Spleen (tissue), 11 donors: ENCODE measurements at regions not wholly inside any gene's neighbourhood (a gene's known extent, or its start where the extent isn't known, plus 50 kb on each side); places are given as distances from the start of the nearest gene placed in this dataset.

Experiments
- DNase-seq: peaks from one replicate; pipeline ENCODE4 v3.0.0-alpha.2; 2020
- H3K27ac ChIP-seq, 8 donors: fragments of 200-600 bp; sonication (generic) in 7 of 8; 1 replicate in 4 of 8; 2 replicates in 4 of 8; pipeline versions ENCODE4 v1.5.0 to v1.8.0; 2016 to 2021; ENCODE audit warnings: inconsistent platforms in 4 of 8, mild to moderate bottlenecking in 4 of 8, moderate library complexity in 1 of 8
- H3K27me3 ChIP-seq, 7 donors: fragments of 200-600 bp; sonication (generic) in 6 of 7; replicated peaks in 1 of 7; 1 replicate in 4 of 7; 2 replicates in 3 of 7; pipeline versions ENCODE4 v1.5.0 to v1.8.0; 2016 to 2021; ENCODE audit warnings: inconsistent platforms in 3 of 7, mild to moderate bottlenecking in 1 of 7
- H3K36me3 ChIP-seq, 6 donors: fragments of 200-600 bp; sonication (generic) in 5 of 6; 1 replicate in 4 of 6; 2 replicates in 2 of 6; pipeline versions ENCODE4 v1.5.0 to v1.8.0; 2016 to 2021; ENCODE audit warnings: inconsistent platforms in 2 of 6
- H3K4me1 ChIP-seq, 6 donors: fragments of 200-600 bp; sonication (generic) in 5 of 6; 1 replicate in 3 of 6; 2 replicates in 3 of 6; pipeline versions ENCODE4 v1.5.0 to v1.8.0; 2016 to 2021; ENCODE audit warnings: inconsistent platforms in 3 of 6
- H3K4me3 ChIP-seq, 8 donors: fragments of 200-600 bp; sonication (generic) in 7 of 8; 1 replicate in 4 of 8; 2 replicates in 4 of 8; pipeline versions ENCODE4 v1.5.0 to v1.8.0; 2016 to 2021; ENCODE audit warnings: inconsistent platforms in 4 of 8, mild to moderate bottlenecking in 4 of 8, moderate library complexity in 2 of 8
- H3K9me3 ChIP-seq, 8 donors: fragments of 200-600 bp; sonication (generic) in 7 of 8; 1 replicate in 4 of 8; 2 replicates in 4 of 8; pipeline versions ENCODE4 v1.5.0 to v1.8.0; 2016 to 2021; ENCODE audit warnings: inconsistent platforms in 4 of 8
- POLR2A ChIP-seq, 3 donors: fragments of 450-650 bp; IDR thresholded peaks; one replicate each; pipeline ENCODE4 v1.5.1; 2017; ENCODE audit warnings: antibody characterized with exemption in 3 of 3, mild to moderate bottlenecking in 1 of 3
- POLR2AphosphoS5 ChIP-seq, 3 donors: sonication (generic); formaldehyde crosslinking; IDR thresholded peaks; one replicate each; pipeline ENCODE4 v1.5.1; 2017; ENCODE audit warnings: antibody characterized with exemption in 3 of 3
- WGBS, 5 donors: extraction: QIAGEN DNeasy Blood & Tissue Kit in 3 of 5; methylation state at CpG; one replicate each; pipeline versions ENCODE4 v1.1.5 to v1.1.7; 2013 to 2018; 5-methylcytosine and 5-hydroxymethylcytosine counted together
- intact Hi-C: fragments of 100-400 bp; cut with DNase I; formaldehyde crosslinking; loops from one replicate; pipeline ENCODE4 v1.15.0; 2023; ENCODE audit warnings: low total_unique reads
- TF ChIP-seq, protein P1 (sequence below), 11 experiments: fragments of 200-600 bp in 7 of 11; fragments of 450-650 bp in 4 of 11; sonication (generic) in 4 of 11; IDR thresholded peaks in 8 of 11; conservative IDR thresholded peaks in 3 of 11; 1 replicate in 7 of 11; 2 replicates in 4 of 11; pipeline versions ENCODE4 v1.4.0 to v1.8.0; 2016 to 2021; ENCODE audit warnings: antibody characterized with exemption in 11 of 11, inconsistent platforms in 4 of 11, mild to moderate bottlenecking in 1 of 11
- donor health status: healthy with polysubstance abuse.
- donor health status: DM: no; HTN: no; CAD: no; lungs with moderate emphysema.
- donor health status: DM: no; HTN: no; CAD: no.
- donor health status: Bipolar disorder and iron deficiency.
- donor health status: healthy.
- donor health status: DM: no; HTN: no; CAD: no.
- donor health status: DM: yes; HTN: yes; CAD: no.

DNA sequence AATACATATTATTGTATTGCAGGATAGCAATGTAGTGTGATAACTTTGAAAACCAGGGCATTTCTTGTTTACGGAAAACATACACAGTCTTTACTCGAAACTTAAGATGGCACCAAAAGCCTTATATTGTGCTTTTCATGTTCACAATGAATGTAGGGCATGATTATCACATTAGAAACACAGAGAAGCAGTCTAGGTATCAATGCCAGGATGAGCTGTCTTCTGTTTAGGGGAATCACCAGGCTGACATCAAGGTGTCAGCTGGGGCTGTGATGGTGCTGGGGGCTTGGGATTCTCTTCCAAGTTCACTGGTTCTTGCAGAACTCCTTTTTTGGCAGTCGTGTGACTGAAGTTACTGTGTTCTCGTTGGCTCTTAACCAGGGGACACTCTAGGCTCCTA, 1067.3 kb downstream of the FLRT2 start:
- H3K27me3 ChIP-seq, result no peaks in the 10 kb centered on the region
- WGBS, 5 donors, result 76 to 93% (median 86%) methylated on average over 4 of the region's 4 CpGs

GRCh38 chr14:86596024-86596423, 1066.1 kb downstream of the FLRT2 start:
- H3K27ac ChIP-seq, result no peak overlapping the region
- WGBS, 5 donors, result 84 to 90% (median 88%) methylated on average over 5 of the region's 5 CpGs
- intact Hi-C loops, result no loop called here
- no peaks in the 10 kb centered on the region for H3K36me3 ChIP-seq
- TF ChIP-seq, protein P1, sequence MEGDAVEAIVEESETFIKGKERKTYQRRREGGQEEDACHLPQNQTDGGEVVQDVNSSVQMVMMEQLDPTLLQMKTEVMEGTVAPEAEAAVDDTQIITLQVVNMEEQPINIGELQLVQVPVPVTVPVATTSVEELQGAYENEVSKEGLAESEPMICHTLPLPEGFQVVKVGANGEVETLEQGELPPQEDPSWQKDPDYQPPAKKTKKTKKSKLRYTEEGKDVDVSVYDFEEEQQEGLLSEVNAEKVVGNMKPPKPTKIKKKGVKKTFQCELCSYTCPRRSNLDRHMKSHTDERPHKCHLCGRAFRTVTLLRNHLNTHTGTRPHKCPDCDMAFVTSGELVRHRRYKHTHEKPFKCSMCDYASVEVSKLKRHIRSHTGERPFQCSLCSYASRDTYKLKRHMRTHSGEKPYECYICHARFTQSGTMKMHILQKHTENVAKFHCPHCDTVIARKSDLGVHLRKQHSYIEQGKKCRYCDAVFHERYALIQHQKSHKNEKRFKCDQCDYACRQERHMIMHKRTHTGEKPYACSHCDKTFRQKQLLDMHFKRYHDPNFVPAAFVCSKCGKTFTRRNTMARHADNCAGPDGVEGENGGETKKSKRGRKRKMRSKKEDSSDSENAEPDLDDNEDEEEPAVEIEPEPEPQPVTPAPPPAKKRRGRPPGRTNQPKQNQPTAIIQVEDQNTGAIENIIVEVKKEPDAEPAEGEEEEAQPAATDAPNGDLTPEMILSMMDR (IDR thresholded peaks at IDR 0.05 in 8 of 11, conservative IDR thresholded peaks at IDR 0.05 in 3 of 11), result no peak
- TF ChIP-seq POLR2AphosphoS5 (IDR thresholded peaks at IDR 0.05), result no peak
- no peak for TF ChIP-seq POLR2A (IDR thresholded peaks at IDR 0.05)
- no peak for DNase-seq
- H3K4me3 ChIP-seq, result no peak overlapping the region
- no peaks in the 10 kb centered on the region for H3K4me1 ChIP-seq
- peaks cover 0 to 9% (median 0%) of the 10 kb centered on the region in 8 donors for H3K9me3 ChIP-seq
- no peaks in the 10 kb centered on the region for H3K27me3 ChIP-seq

More for the DNA sequence above, 1067.3 kb downstream of the FLRT2 start:
- H3K27ac ChIP-seq, result no peak overlapping the region
- H3K4me3 ChIP-seq, result no peak overlapping the region
- no peak for DNase-seq
- TF ChIP-seq POLR2A (IDR thresholded peaks at IDR 0.05) (no peak), POLR2AphosphoS5 (IDR thresholded peaks at IDR 0.05) (no peak)
- TF ChIP-seq, protein P1 (IDR thresholded peaks at IDR 0.05 in 8 of 11, conservative IDR thresholded peaks at IDR 0.05 in 3 of 11), result no peak
- no peaks in the 10 kb centered on the region for H3K36me3 ChIP-seq
- H3K9me3 ChIP-seq, result peaks cover 0 to 9% (median 0%) of the 10 kb centered on the region in 8 donors
- H3K4me1 ChIP-seq, result no peaks in the 10 kb centered on the region
- intact Hi-C loops, result no loop called here

DNA sequence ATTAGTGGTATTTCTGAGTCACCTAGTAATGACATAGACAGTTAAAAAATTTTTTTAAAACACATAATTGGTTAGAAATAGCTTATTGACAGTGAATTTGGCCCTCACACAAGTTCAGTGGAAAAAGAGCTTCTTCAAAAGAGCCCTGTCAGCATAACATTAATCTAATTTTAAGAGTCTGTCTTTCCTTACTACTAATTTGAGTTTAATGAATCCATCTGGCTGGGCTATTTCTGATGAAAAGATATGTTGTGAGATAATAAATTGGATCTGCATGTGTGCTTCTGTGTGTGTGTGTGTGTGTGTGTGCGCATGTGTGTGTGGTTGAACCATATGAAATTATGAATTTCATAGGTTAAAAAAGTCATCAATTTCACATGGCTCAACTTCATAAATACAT, 1045.2 kb downstream of the FLRT2 start:
- DNase-seq, result no peak
- H3K9me3 ChIP-seq, result peaks cover 0 to 22% (median 14%) of the 10 kb centered on the region in 8 donors
- TF ChIP-seq POLR2A (IDR thresholded peaks at IDR 0.05) (no peak), POLR2AphosphoS5 (IDR thresholded peaks at IDR 0.05) (no peak)
- TF ChIP-seq, protein P1 (IDR thresholded peaks at IDR 0.05 in 8 of 11, conservative IDR thresholded peaks at IDR 0.05 in 3 of 11), result no peak
- 86 to 97% (median 95%) methylated on average over 1 of the region's 1 CpG for WGBS, 5 donors
- no peak overlapping the region for H3K4me3 ChIP-seq
- no peaks in the 10 kb centered on the region for H3K36me3 ChIP-seq
- no peak overlapping the region for H3K27ac ChIP-seq
- intact Hi-C loops, result no loop called here
- no peaks in the 10 kb centered on the region for H3K4me1 ChIP-seq
- H3K27me3 ChIP-seq, result no peaks in the 10 kb centered on the region

GRCh38 chr14:86574778-86575129, 1044.8 kb downstream of the FLRT2 start:
- Histone ChIP-seq H3K36me3 (no peaks in the 10 kb centered on the region), H3K4me3 (no peak overlapping the region), H3K27ac (no peak overlapping the region), H3K9me3 (peaks cover 0 to 26% (median 16%) of the 10 kb centered on the region in 8 donors), H3K27me3 (no peaks in the 10 kb centered on the region), H3K4me1 (no peaks in the 10 kb centered on the region)
- intact Hi-C loops, result no loop called here
- WGBS, 5 donors, result 81 to 93% (median 88%) methylated on average over 1 of the region's 1 CpG
- DNase-seq, result no peak
- TF ChIP-seq POLR2AphosphoS5 (IDR thresholded peaks at IDR 0.05), result no peak
- TF ChIP-seq, protein P1 (IDR thresholded peaks at IDR 0.05 in 8 of 11, conservative IDR thresholded peaks at IDR 0.05 in 3 of 11), result no peak
- TF ChIP-seq POLR2A (IDR thresholded peaks at IDR 0.05), result no peak
